GM10847 (cell line): ENCODE measurements at regions not wholly inside any gene's neighbourhood (a gene's known extent, or its start where the extent isn't known, plus 50 kb on each side); places are given as distances from the start of the nearest gene placed in this dataset.

ENCODE experiments used
- POLR2A ChIP-seq: IDR thresholded peaks from 2 replicates; pipeline ENCODE4 v1.6.1; 2011; ENCODE audit not compliant: insufficient read length; ENCODE audit errors: extremely low read depth

DNA sequence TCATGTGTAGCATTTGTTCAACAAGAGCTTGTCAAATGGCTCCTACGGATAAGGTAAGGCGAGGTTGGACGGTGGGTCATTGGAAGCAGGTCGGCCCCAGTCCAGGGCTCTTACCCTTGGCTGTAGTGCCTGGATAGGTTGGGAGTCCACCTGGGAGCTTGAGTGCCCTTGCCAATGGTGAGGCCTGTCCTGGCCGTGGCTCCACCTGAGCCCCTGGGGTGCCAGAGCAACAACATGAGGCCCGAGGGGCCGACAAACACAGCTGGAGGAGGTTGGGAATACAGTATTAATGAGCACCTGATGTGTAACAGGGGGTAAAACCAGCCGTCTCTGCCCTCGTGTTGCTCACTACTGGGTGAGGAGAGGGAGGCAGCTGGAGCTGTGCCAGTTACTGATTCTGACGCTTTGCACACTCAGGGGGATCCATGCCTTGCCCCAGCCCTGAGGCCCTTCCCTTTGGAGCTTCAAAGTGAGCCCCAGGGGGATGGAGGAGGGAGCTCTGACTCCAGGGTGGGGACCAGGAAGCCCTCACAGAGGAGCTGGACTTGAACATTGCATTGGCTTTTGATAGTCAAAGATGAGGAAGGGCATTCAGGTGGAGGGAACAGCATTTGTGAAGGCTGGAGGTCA lies 87.2 kb downstream of the RHOB start:
- no peak for TF ChIP-seq POLR2A

DNA sequence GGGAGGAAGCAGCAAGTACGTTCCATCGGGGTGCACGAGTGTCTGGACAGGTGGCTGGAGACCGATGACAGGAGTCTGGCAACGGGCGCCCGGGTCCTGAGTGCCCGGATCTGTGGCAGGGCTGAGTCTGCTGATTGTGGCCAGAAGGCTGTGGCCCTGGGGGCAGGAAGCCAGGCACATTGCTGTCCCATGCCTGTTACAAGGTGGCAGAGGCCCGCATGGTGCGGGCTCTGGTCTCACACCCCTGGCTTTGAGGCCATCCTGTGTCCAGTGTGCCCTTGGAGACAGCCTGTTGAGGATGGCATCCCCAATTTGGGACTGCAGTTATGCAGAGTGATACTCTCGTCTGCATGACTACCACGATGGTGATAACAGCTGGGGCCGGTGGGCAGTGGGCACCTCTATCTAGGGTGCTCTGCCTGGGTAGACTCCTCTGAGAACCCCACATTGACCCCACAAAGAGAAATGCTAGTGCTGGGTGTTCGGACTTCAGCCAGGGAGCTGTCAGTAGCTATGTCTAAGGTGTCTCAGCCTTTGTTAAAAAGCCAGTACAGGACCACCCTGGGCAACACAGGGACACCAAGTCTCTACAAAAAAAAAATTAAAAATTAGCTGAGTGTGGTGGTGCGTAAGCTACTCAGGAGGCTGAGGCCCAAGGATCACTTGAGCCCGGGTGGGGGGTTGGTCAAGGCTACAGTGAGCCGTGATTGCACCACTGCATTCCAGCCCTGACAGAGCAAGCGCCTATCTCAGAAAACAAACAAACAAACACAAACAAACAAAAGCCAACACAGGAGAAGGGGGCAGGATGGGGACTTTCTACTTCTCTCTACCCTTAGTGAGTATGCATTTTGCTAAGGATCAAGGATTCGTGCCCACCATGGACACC lies 88.3 kb downstream of the RHOB start:
- TF ChIP-seq POLR2A, result no peak

- no peak for TF ChIP-seq POLR2A
These were observed 89.9 kb downstream of the RHOB start for GRCh38 chr2:20536619-20537422.

DNA sequence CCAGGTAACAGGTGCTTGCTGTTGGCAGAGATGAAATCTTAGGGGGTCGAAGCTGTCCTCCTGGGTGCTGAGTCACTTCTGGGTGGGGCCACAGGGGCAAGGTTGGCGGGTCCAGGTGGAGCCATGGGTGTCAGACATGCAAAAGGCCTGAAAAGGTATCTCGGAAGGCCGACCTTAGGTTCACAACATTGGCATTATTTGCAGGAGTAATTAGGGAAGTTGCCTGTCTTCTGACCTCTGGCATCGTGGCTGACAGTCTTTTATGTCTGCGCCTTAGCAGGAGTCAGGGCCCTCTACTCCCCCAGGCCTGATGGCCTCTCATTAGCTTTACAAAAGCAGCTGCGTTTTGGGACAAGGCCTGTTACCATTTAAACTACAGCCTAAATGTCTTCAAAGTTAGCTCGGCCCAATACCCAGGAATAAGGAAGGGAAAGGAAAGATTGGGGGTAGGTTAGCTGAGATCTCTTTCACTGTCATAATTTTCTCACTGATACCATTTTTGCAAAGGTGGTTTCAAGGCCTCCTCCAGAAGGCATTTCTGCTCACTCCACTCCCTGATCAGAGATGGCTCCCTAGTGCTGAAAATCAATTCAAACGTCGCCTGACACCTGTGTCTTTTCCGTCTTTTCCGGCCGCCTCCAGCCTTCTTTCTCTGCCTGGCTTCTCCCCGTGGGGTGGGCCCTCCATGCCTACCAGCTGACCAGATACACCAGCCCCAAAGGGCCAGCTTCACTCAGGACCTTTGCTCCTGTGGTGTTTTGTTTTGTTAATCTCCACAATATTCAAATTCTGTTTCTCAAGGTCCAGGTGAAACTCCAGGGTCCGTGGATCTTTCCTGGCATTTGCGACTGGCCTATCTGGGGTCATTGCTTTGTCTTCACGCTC lies 90.8 kb downstream of the RHOB start:
- no peak for TF ChIP-seq POLR2A

GRCh38 chr2:20538308-20539132 lies 91.6 kb downstream of the RHOB start:
- no peak for TF ChIP-seq POLR2A

- no peak for TF ChIP-seq POLR2A
These were observed 92.4 kb downstream of the RHOB start for GRCh38 chr2:20539133-20539719.

DNA sequence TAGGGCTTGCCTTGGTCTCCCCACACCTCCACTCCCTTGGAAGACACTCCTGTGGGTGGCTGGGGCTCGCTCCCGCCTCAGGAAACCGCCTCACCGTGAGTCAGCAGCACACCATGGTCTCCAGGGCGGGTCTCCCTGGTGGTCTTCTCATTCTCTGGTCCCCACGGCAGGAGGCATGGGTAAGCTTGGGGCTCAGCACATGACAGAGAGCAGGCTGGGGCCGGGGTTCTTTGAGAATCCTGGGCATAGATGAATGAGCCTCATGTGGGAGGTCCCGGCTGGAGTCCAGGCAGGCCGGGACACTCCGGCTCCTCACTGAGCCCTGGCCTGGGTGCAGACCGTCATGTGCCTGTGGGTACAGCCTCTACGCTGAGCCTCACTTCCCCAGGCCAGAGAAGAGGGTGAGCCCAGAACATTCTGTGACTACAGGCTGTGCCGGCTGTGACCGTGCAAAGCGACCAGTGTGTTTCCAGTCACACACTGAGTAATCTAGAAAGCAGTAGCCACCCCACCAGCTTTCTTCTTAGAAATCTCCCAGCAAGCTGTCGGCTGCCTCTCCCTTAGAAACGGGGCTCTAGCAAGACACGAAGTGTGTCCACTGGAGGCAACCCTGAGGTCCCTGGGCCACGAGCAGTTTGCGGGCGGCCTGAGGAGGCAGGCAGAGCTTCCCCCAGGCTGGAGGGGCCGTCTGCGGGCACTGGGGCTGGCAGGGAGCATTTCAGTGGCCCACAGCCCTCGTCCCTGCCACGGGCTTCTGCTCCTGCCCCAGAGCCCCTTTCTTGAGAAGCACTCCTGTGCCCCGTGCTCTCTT lies 93.1 kb downstream of the RHOB start:
- no peak for TF ChIP-seq POLR2A

- TF ChIP-seq POLR2A, result no peak
These were observed 93.9 kb downstream of the RHOB start for GRCh38 chr2:20540587-20541293.

GRCh38 chr2:20541294-20541640 lies 94.4 kb downstream of the RHOB start:
- no peak for TF ChIP-seq POLR2A

DNA sequence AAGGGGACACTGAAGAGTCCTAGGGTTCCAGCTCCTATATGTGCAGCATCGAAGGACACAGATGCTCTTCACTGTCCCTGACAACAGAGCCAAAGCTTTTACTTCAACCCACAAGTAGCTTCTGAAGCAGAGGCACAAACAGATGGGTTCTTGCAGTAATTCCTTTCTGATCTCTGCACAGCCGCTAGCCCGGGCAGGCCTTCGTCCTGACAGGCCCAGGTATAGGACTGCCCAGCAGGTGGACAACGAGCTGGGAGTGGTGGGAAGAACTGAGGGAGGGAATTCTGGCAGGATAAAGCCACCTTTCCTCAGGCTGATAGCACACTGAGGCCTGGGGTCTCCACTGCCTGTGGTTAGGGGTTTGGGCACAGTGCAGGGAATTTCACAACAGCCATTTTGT lies 94.8 kb downstream of the RHOB start:
- no peak for TF ChIP-seq POLR2A

DNA sequence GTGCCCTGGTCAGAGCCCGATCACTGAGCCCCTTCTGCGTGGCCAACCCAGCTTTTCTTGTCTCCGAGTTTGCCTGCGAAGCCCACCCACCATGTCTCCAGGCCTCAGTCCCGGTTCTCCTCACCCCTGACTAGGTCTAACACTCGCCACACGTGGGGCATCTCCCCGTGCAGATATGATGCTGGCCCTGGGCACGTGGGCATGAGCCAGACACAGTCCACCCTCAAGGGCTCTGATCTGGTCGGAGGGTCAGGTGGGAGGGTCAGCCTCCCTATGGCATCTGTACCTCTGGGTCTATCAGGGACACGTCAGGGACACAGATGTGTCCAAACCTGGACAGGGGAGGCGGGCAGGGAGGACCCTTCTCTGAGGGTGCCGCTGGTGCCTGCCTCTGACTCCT lies 95.4 kb downstream of the RHOB start:
- TF ChIP-seq POLR2A, result no peak

DNA sequence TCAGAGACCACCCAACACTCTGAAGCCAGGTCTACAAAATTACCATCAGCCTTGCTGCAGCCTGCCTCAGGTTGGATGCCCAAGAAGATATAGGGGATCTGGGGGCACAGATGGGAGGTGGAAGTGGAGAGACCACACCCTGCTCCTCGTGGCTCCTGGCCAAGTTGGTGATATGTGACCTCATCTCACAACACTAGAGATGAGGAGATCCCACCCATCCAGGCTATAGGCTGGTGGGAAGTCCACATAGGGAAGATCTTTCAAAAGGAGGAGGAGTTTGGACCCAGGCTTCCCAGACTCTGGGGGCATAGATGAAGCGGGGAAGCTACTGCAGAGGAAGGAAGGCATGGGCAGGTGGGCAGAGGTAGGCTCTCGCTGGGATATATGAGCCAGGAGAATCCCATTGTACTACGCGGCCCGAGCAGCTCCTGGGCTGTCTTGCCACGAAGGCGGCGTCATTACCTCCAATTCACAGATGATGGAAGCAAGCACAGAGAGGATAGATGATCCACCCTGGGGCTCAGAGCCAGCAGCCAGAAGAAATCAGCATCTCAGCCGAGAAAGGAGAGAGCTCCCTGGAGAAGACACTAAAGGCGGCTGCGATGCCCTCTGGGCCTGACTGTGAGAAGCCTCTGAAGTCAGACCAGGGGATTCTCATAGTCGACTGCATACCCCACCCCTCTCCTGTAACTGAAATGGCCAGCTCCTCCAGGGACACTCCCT lies 96.0 kb downstream of the RHOB start:
- no peak for TF ChIP-seq POLR2A
